ENCODE measurements at regions not wholly inside any gene's neighbourhood (a gene's known extent, or its start where the extent isn't known, plus 50 kb on each side); places are given as distances from the start of the nearest gene placed in this dataset.

GRCh38 chr6:84333842-84334241 is 106.4 kb upstream of the CEP162 start:
- H3K27me3 ChIP-seq (ENCODE audit: control insufficient read depth in 4 of 4, insufficient read depth in 4 of 4, low read length in 3 of 4), result no peaks in the 10 kb centered on the region
- H3K27ac ChIP-seq (ENCODE audit: low read depth in 1 of 2, low read length in 2 of 2), result no peak overlapping the region
- H3K4me3 ChIP-seq (ENCODE audit: low read depth in 1 of 3, low read length in 3 of 3), result no peak overlapping the region
- H3K4me1 ChIP-seq (ENCODE audit: control insufficient read depth in 4 of 4, insufficient read depth in 4 of 4, low read length in 3 of 4), result no peaks in the 10 kb centered on the region
- no peak for DNase-seq (ENCODE audit: low spot score)
- no peaks in the 10 kb centered on the region for H3K36me3 ChIP-seq (ENCODE audit: control insufficient read depth in 4 of 4, insufficient read depth in 3 of 4, low read depth in 1 of 4, low read length in 3 of 4)
- no peak overlapping the region for H3K9ac ChIP-seq (ENCODE audit: low read depth in 1 of 2, low read length in 2 of 2)
- WGBS, result 68% methylated on average over 5 of the region's 5 CpGs
- no peak for TF ChIP-seq RXRA (IDR thresholded peaks at IDR 0.05)
- no peak for TF ChIP-seq FOXA1 (IDR thresholded peaks at IDR 0.05)
- no peak for TF ChIP-seq REST (IDR thresholded peaks at IDR 0.05)
- no peak for TF ChIP-seq YY1 (IDR thresholded peaks at IDR 0.05)
- TF ChIP-seq MAX (IDR thresholded peaks at IDR 0.05), result no peak
- no peak for TF ChIP-seq EGR1 (IDR thresholded peaks at IDR 0.05; ENCODE audit: low read depth in 2 of 2)
- no peak for TF ChIP-seq RAD21 (IDR thresholded peaks at IDR 0.05)
- no peak for TF ChIP-seq SP1 (IDR thresholded peaks at IDR 0.05)
- TF ChIP-seq HNF4A (conservative IDR thresholded peaks at IDR 0.05), result no peak
- no peak for TF ChIP-seq CTCF (IDR thresholded peaks at IDR 0.05; ENCODE audit: low read depth, low read length, missing input control)
- no peak for TF ChIP-seq JUND (IDR thresholded peaks at IDR 0.05)
- TF ChIP-seq ZBTB33 (IDR thresholded peaks at IDR 0.05), result no peak
- TF ChIP-seq HNF4G (IDR thresholded peaks at IDR 0.05), result no peak
- TF ChIP-seq NR2F2 (IDR thresholded peaks at IDR 0.05), result no peak
- TF ChIP-seq TAF1 (conservative IDR thresholded peaks at IDR 0.05), result no peak
- H3K9me3 ChIP-seq (ENCODE audit: control insufficient read depth in 4 of 4, low read length in 3 of 4), result no peaks in the 10 kb centered on the region

GRCh38 chr6:84332139-84333034 is 104.9 kb upstream of the CEP162 start:
- no peaks in the 10 kb centered on the region for H3K27me3 ChIP-seq (ENCODE audit: control insufficient read depth in 4 of 4, insufficient read depth in 4 of 4, low read length in 3 of 4)
- no peaks in the 10 kb centered on the region for H3K9me3 ChIP-seq (ENCODE audit: control insufficient read depth in 4 of 4, low read length in 3 of 4)
- H3K27ac ChIP-seq (ENCODE audit: low read depth in 1 of 2, low read length in 2 of 2), result no peak overlapping the region
- H3K4me1 ChIP-seq (ENCODE audit: control insufficient read depth in 4 of 4, insufficient read depth in 4 of 4, low read length in 3 of 4), result no peaks in the 10 kb centered on the region
- no peak for DNase-seq (ENCODE audit: low spot score)
- H3K9ac ChIP-seq (ENCODE audit: low read depth in 1 of 2, low read length in 2 of 2), result no peak overlapping the region
- no peak overlapping the region for H3K4me3 ChIP-seq (ENCODE audit: low read depth in 1 of 3, low read length in 3 of 3)
- 56% methylated on average over 3 of the region's 3 CpGs for WGBS
- H3K36me3 ChIP-seq (ENCODE audit: control insufficient read depth in 4 of 4, insufficient read depth in 3 of 4, low read depth in 1 of 4, low read length in 3 of 4), result no peaks in the 10 kb centered on the region
- TF ChIP-seq REST (IDR thresholded peaks at IDR 0.05) (no peak), EGR1 (IDR thresholded peaks at IDR 0.05; ENCODE audit: low read depth in 2 of 2) (no peak), GABPA (IDR thresholded peaks at IDR 0.05 in 1 of 2, conservative IDR thresholded peaks at IDR 0.05 in 1 of 2) (no peak), RAD21 (IDR thresholded peaks at IDR 0.05) (no peak), TAF1 (conservative IDR thresholded peaks at IDR 0.05) (no peak), FOXA2 (IDR thresholded peaks at IDR 0.05) (no peak), HNF4G (IDR thresholded peaks at IDR 0.05) (no peak), CTCF (IDR thresholded peaks at IDR 0.05; ENCODE audit: low read depth, low read length, missing input control) (no peak), JUND (IDR thresholded peaks at IDR 0.05) (no peak), FOXA1 (IDR thresholded peaks at IDR 0.05) (no peak)

Measured in liver (tissue), 8 donors.